Calu3 (cell line): ENCODE measurements at regions not wholly inside any gene's neighbourhood (a gene's known extent, or its start where the extent isn't known, plus 50 kb on each side); places are given as distances from the start of the nearest gene placed in this dataset.
"Not testable (repeated sequence)": the region's sequence is repeated elsewhere in the genome, so short reads cannot be mapped to it uniquely, and the experiment has no call there.

Experiments
- BruUV-seq: library from RNA; stranded (reverse); fragments of 400-500 nt; replicated peaks from 2 replicates; lab custom pipeline; 2021; lab: Mats Ljungman, UMichigan
- CTCF ChIA-PET: fragments of 300-600 bp; sonication (Branson Sonifier 250); formaldehyde crosslinking; loops from one replicate; lab custom pipeline; 2022; ENCODE audit warnings: antibody characterized with exemption; lab: Charles Lee
- DNase-seq: peaks from one replicate; pipeline ENCODE4 v3.0.0; 2022
- H3K27ac Mint-ChIP-seq: one replicate; pipeline ENCODE4 v1.8.0; 2022; ENCODE audit warnings: mixed read lengths; ENCODE audit not compliant: unreplicated experiment
- H3K27me3 Mint-ChIP-seq: one replicate; pipeline ENCODE4 v1.8.0; 2022; ENCODE audit warnings: mixed read lengths; ENCODE audit not compliant: unreplicated experiment
- H3K36me3 Mint-ChIP-seq: one replicate; pipeline ENCODE4 v1.8.0; 2022; ENCODE audit warnings: mild to moderate bottlenecking, moderate library complexity, mixed read lengths; ENCODE audit not compliant: insufficient read depth, unreplicated experiment
- H3K4me1 Mint-ChIP-seq: one replicate; pipeline ENCODE4 v1.8.0; 2022; ENCODE audit warnings: mild to moderate bottlenecking, low read depth, mixed read lengths; ENCODE audit not compliant: unreplicated experiment
- H3K4me3 Mint-ChIP-seq: one replicate; pipeline ENCODE4 v1.8.0; 2022; ENCODE audit warnings: mild to moderate bottlenecking, low read depth, moderate library complexity, mixed read lengths; ENCODE audit not compliant: unreplicated experiment
- H3K9me3 Mint-ChIP-seq: one replicate; pipeline ENCODE4 v1.8.0; 2022; ENCODE audit warnings: low read depth, mixed read lengths; ENCODE audit not compliant: unreplicated experiment
- intact Hi-C: fragments of 100-400 bp; cut with micrococcal nuclease; formaldehyde crosslinking; loops from one replicate; pipeline ENCODE4 v1.10.0; 2022; ENCODE audit not compliant: unreplicated experiment
- TF ChIP-seq, protein P1 (sequence below): fragments of 200-600 bp; IDR thresholded peaks from one replicate; pipeline ENCODE4 v1.8.0; 2022; ENCODE audit warnings: antibody characterized with exemption; ENCODE audit not compliant: unreplicated experiment

DNA sequence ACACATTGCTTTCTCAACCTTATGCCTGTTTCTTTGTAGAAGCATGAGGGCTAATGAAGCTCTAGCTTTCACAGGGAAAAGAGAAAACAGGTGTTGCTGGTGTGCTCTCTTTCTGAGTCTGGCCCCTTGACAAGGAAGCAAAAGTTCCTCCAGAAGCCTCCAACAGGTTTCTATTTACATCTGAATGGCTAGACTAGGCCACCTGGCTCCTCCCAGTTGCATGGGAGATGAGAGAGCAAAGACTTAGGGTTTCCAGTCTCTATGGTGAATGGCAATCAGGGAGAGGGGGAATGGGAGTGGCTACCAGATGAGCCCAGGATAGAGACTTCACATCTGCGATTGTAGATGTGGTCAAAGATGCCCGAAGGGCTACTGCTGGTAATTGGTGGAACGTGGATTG lies 138.1 kb upstream of the PLXNC1 start:
- CTCF ChIA-PET: no interaction called here
- TF ChIP-seq, protein P1, sequence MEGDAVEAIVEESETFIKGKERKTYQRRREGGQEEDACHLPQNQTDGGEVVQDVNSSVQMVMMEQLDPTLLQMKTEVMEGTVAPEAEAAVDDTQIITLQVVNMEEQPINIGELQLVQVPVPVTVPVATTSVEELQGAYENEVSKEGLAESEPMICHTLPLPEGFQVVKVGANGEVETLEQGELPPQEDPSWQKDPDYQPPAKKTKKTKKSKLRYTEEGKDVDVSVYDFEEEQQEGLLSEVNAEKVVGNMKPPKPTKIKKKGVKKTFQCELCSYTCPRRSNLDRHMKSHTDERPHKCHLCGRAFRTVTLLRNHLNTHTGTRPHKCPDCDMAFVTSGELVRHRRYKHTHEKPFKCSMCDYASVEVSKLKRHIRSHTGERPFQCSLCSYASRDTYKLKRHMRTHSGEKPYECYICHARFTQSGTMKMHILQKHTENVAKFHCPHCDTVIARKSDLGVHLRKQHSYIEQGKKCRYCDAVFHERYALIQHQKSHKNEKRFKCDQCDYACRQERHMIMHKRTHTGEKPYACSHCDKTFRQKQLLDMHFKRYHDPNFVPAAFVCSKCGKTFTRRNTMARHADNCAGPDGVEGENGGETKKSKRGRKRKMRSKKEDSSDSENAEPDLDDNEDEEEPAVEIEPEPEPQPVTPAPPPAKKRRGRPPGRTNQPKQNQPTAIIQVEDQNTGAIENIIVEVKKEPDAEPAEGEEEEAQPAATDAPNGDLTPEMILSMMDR: no peak
- H3K27me3 Mint-ChIP-seq: peaks cover 13% of the 10 kb centered on the region
- DNase-seq: no peak
- no peaks in the 10 kb centered on the region for H3K36me3 Mint-ChIP-seq
- no TSS peak for BruUV-seq
- no peaks in the 10 kb centered on the region for H3K4me1 Mint-ChIP-seq
- H3K4me3 Mint-ChIP-seq: no peak overlapping the region
- peaks cover 10% of the 10 kb centered on the region for H3K9me3 Mint-ChIP-seq
- intact Hi-C loops: no loop called here
- no peak overlapping the region for H3K27ac Mint-ChIP-seq

DNA sequence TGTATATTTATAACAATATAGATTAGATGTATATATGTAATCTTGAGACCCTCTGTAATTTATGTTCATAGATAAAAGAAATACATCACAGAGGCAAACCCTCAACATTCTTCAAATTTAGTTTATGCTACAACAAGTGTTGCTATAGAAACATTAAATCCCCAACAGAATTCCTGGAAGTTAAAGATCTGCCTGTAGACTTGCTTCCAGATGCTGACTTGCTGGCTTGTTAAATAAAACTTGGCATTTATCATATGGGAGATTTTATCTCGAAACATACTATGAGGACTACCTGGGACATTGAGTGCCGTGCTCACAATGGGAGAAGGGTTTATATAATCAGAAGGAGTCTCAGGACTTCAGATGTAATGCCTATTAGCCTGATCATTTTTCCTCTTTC lies 136.3 kb upstream of the PLXNC1 start:
- H3K27ac Mint-ChIP-seq: no peak overlapping the region
- H3K9me3 Mint-ChIP-seq: peaks cover 13% of the 10 kb centered on the region
- H3K4me1 Mint-ChIP-seq: no peaks in the 10 kb centered on the region
- TF ChIP-seq, protein P1: no peak
- no TSS peak for BruUV-seq
- DNase-seq: no peak
- no peak overlapping the region for H3K4me3 Mint-ChIP-seq
- H3K27me3 Mint-ChIP-seq: no peaks in the 10 kb centered on the region
- H3K36me3 Mint-ChIP-seq: no peaks in the 10 kb centered on the region
- CTCF ChIA-PET: no interaction called here
- intact Hi-C loops: no loop called here

DNA sequence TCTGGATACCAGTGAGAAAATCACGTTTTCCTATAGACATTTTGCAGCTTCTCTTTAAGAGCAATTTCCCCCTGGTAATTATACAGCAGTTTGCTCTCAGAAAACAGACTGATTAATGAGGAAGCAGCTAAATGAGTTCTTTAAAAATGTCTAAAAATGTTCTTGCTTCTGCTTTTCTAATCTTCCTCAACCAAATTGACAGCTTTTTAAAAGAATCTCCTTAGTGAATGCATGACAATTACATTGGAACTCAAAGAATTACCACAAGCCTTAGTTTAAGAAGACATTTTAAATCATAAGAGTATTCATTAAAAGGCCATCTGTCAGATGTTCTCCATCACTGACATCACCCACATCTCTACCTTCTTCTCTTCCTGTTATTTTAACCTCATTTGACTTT lies 135.8 kb upstream of the PLXNC1 start:
- intact Hi-C loops: no loop called here
- Mint-ChIP-seq H3K4me3 (no peak overlapping the region), H3K9me3 (peaks cover 13% of the 10 kb centered on the region), H3K27ac (no peak overlapping the region), H3K4me1 (no peaks in the 10 kb centered on the region), H3K27me3 (no peaks in the 10 kb centered on the region), H3K36me3 (no peaks in the 10 kb centered on the region)
- DNase-seq: no peak
- BruUV-seq: no TSS peak
- TF ChIP-seq, protein P1: no peak
- CTCF ChIA-PET: no interaction called here

DNA sequence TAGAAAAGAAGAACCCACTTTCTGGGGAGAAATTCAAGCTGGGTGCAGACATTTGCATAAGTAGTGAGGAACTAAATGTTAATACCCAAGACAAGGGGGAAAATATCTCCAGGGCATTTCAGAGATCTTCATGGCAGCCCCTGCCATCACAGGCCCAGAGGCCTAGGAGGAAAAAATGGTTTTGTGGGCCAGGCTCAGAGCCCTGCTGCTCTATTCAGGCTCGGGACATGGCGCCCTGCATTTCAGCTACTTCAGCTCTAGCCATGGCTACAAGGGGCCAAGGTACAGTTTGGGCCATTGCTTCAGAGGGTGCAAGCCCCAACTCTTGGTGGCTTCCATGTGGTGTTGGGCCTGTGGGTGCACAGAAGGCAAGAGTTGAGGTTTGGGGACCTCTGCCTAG lies 131.1 kb upstream of the PLXNC1 start:
- BruUV-seq, H3K4me1 Mint-ChIP-seq, H3K36me3 Mint-ChIP-seq, DNase-seq, H3K4me3 Mint-ChIP-seq, CTCF ChIA-PET, H3K27ac Mint-ChIP-seq, intact Hi-C loops: not testable (repeated sequence)
- H3K9me3 Mint-ChIP-seq: peaks cover 16% of the 10 kb centered on the region
- peaks cover 12% of the 10 kb centered on the region for H3K27me3 Mint-ChIP-seq

DNA sequence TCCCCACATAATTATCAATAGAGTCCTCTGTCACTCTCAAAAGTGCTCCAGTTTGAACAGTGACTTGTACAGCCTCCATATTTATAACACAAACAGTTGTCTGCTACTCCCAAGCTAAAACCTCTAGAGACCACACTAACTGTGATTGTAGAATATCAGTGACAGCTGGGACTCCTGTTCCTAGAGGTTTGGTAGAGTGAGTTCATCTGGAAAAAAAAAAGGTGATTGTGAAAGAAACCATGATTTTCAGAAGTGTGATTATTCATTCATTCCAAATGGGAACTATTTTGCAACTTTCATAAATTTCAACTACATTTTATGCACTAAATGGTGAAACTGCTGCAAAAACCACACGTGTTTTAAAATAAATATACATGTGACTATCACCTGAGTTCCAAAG lies 128.0 kb upstream of the PLXNC1 start:
- Mint-ChIP-seq H3K36me3 (no peaks in the 10 kb centered on the region), H3K27ac (no peak overlapping the region), H3K9me3 (peaks cover 12% of the 10 kb centered on the region), H3K4me1 (no peaks in the 10 kb centered on the region), H3K27me3 (peaks cover 12% of the 10 kb centered on the region), H3K4me3 (no peak overlapping the region)
- DNase-seq: no peak
- intact Hi-C loops: no loop called here
- TF ChIP-seq, protein P1: no peak
- CTCF ChIA-PET: no interaction called here
- BruUV-seq: no TSS peak
